ENCODE measurements at regions not wholly inside any gene's neighbourhood (a gene's known extent, or its start where the extent isn't known, plus 50 kb on each side); places are given as distances from the start of the nearest gene placed in this dataset.

DNA sequence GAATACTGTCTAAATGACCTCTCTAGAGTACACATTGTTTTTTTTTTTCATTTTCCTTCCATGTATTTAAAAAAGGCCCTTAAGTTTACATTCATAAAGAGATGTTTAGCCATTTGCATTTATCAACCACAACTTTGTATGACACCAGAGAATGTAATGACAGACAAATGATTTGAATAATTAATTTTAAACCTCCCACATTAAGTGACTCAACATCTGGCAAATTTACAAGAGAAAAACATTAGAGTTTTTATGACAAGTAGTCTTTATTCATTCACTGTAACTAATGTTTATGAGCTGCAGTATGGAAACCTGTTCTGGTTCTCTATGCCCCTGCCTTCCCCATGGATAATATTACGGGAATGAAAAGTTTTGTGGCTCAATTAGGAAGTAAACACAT is 1093.8 kb upstream of the CDH9 start:
- TF ChIP-seq POLR2A (IDR thresholded peaks at IDR 0.05) (no peak), POLR2AphosphoS5 (IDR thresholded peaks at IDR 0.05) (no peak), EP300 (IDR thresholded peaks at IDR 0.05; ENCODE audit: low read depth) (no peak)
- TF ChIP-seq, protein P1, sequence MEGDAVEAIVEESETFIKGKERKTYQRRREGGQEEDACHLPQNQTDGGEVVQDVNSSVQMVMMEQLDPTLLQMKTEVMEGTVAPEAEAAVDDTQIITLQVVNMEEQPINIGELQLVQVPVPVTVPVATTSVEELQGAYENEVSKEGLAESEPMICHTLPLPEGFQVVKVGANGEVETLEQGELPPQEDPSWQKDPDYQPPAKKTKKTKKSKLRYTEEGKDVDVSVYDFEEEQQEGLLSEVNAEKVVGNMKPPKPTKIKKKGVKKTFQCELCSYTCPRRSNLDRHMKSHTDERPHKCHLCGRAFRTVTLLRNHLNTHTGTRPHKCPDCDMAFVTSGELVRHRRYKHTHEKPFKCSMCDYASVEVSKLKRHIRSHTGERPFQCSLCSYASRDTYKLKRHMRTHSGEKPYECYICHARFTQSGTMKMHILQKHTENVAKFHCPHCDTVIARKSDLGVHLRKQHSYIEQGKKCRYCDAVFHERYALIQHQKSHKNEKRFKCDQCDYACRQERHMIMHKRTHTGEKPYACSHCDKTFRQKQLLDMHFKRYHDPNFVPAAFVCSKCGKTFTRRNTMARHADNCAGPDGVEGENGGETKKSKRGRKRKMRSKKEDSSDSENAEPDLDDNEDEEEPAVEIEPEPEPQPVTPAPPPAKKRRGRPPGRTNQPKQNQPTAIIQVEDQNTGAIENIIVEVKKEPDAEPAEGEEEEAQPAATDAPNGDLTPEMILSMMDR (IDR thresholded peaks at IDR 0.05), result no peak
